Liver (tissue), 8 donors: ENCODE measurements at regions not wholly inside any gene's neighbourhood (a gene's known extent, or its start where the extent isn't known, plus 50 kb on each side); places are given as distances from the start of the nearest gene placed in this dataset.

Source experiments
- DNase-seq: peaks from one replicate; pipeline ENCODE4 v3.0.0-alpha.2; 2017; ENCODE audit warnings: low spot score
- H3K27ac ChIP-seq, 2 donors: one replicate each; pipeline ENCODE4 v1.7.0; 2013; ENCODE audit warnings: inconsistent platforms in 2 of 2, low read length in 2 of 2, control low read depth in 1 of 2, low read depth in 1 of 2, mild to moderate bottlenecking in 1 of 2
- H3K27me3 ChIP-seq, 4 donors: one replicate each; pipeline versions ENCODE4 v1.6.1 to v1.7.0; 2013; ENCODE audit warnings: low read length in 3 of 4, inconsistent platforms in 1 of 4, mild to moderate bottlenecking in 1 of 4, moderate library complexity in 1 of 4; ENCODE audit not compliant: control insufficient read depth in 4 of 4, insufficient read depth in 4 of 4
- H3K36me3 ChIP-seq, 4 donors: one replicate each; pipeline versions ENCODE4 v1.6.1 to v1.7.0; 2013; ENCODE audit warnings: low read length in 3 of 4, mild to moderate bottlenecking in 3 of 4, low read depth in 1 of 4, moderate library complexity in 1 of 4; ENCODE audit not compliant: control insufficient read depth in 4 of 4, insufficient read depth in 3 of 4
- H3K4me1 ChIP-seq, 4 donors: one replicate each; pipeline versions ENCODE4 v1.6.1 to v1.7.0; 2013; ENCODE audit warnings: low read length in 3 of 4, mild to moderate bottlenecking in 3 of 4, moderate library complexity in 1 of 4; ENCODE audit not compliant: control insufficient read depth in 4 of 4, insufficient read depth in 4 of 4
- H3K4me3 ChIP-seq, 3 donors: one replicate each; pipeline versions ENCODE4 v1.6.1 to v1.7.0; 2013; ENCODE audit warnings: low read length in 3 of 3, control low read depth in 1 of 3, low read depth in 1 of 3, mild to moderate bottlenecking in 1 of 3
- H3K9ac ChIP-seq, 2 donors: one replicate each; pipeline ENCODE4 v1.7.0; 2013; ENCODE audit warnings: low read length in 2 of 2, mild to moderate bottlenecking in 2 of 2, moderate library complexity in 2 of 2, control low read depth in 1 of 2, low read depth in 1 of 2
- H3K9me3 ChIP-seq, 4 donors: one replicate each; pipeline versions ENCODE4 v1.6.1 to v1.7.0; 2013; ENCODE audit warnings: low read length in 3 of 4; ENCODE audit not compliant: control insufficient read depth in 4 of 4
- ATF3 ChIP-seq: IDR thresholded peaks from 2 replicates; pipeline ENCODE4 v1.6.1; 2016; ENCODE audit warnings: antibody characterized with exemption
- CTCF ChIP-seq: fragments of 150-350 bp; IDR thresholded peaks from 2 replicates; pipeline ENCODE4 v1.5.1; 2017; ENCODE audit warnings: improper control_type of control experiment, low read depth, low read length; ENCODE audit not compliant: missing input control
- FOXA1 ChIP-seq: IDR thresholded peaks from 2 replicates; pipeline ENCODE4 v1.6.1; 2016; ENCODE audit warnings: antibody characterized with exemption
- GABPA ChIP-seq, 2 donors: IDR thresholded peaks in 1 of 2; conservative IDR thresholded peaks in 1 of 2; 2 replicates each; pipeline ENCODE4 v1.6.1; 2016; ENCODE audit warnings: antibody characterized with exemption in 2 of 2, mild to moderate bottlenecking in 1 of 2, moderate library complexity in 1 of 2
- HNF4A ChIP-seq, 2 donors: conservative IDR thresholded peaks; 2 replicates each; pipeline ENCODE4 v1.6.1; 2016; ENCODE audit warnings: antibody characterized with exemption in 2 of 2, mild to moderate bottlenecking in 2 of 2
- HNF4G ChIP-seq: IDR thresholded peaks from 2 replicates; pipeline ENCODE4 v1.6.1; 2016; ENCODE audit warnings: antibody characterized with exemption
- JUND ChIP-seq, 2 donors: IDR thresholded peaks; 2 replicates each; pipeline ENCODE4 v1.6.1; 2016; ENCODE audit warnings: antibody characterized with exemption in 2 of 2
- MAX ChIP-seq: IDR thresholded peaks from 2 replicates; pipeline ENCODE4 v1.6.1; 2016; ENCODE audit warnings: antibody characterized with exemption
- NR2F2 ChIP-seq: IDR thresholded peaks from 2 replicates; pipeline ENCODE4 v1.6.1; 2016; ENCODE audit warnings: antibody characterized with exemption
- RAD21 ChIP-seq, 2 donors: IDR thresholded peaks; 2 replicates each; pipeline ENCODE4 v1.6.1; 2016; ENCODE audit warnings: antibody characterized with exemption in 2 of 2, mild to moderate bottlenecking in 2 of 2
- REST ChIP-seq: IDR thresholded peaks from 2 replicates; pipeline ENCODE4 v1.6.1; 2016; ENCODE audit warnings: antibody characterized with exemption, mild to moderate bottlenecking
- RXRA ChIP-seq, 2 donors: IDR thresholded peaks; 2 replicates each; pipeline ENCODE4 v1.6.1; 2017 to 2018; ENCODE audit warnings: antibody characterized with exemption in 2 of 2, mild to moderate bottlenecking in 1 of 2
- SP1 ChIP-seq: IDR thresholded peaks from 2 replicates; pipeline ENCODE4 v1.6.1; 2018; ENCODE audit warnings: antibody characterized with exemption, mild to moderate bottlenecking
- TAF1 ChIP-seq: conservative IDR thresholded peaks from 2 replicates; pipeline ENCODE4 v1.6.1; 2016; ENCODE audit warnings: antibody characterized with exemption, mild to moderate bottlenecking
- YY1 ChIP-seq: IDR thresholded peaks from 2 replicates; pipeline ENCODE4 v1.6.1; 2016; ENCODE audit warnings: antibody characterized with exemption, mild to moderate bottlenecking
- ZBTB33 ChIP-seq: IDR thresholded peaks from 2 replicates; pipeline ENCODE4 v1.6.1; 2016; ENCODE audit warnings: antibody characterized with exemption
- WGBS: extraction: QIAGEN DNeasy Blood & Tissue Kit; methylation state at CpG from one replicate; pipeline ENCODE4 v1.1.7; 2013; 5-methylcytosine and 5-hydroxymethylcytosine counted together
- donor health status: healthy.
- donor health status: healthy.
- donor health status: healthy.
- donor health status: healthy.
- donor health status: healthy.

GRCh38 chr14:26694521-26694920, 96.7 kb upstream of the NOVA1 start (continued):
- TF ChIP-seq ZBTB33, result no peak
- no peak for TF ChIP-seq HNF4A (conservative IDR thresholded peaks at IDR 0.05)
- no peak for TF ChIP-seq HNF4G
- no peak for TF ChIP-seq JUND (IDR thresholded peaks at IDR 0.05)
- TF ChIP-seq MAX, result no peak
- TF ChIP-seq FOXA1, result no peak
- TF ChIP-seq RXRA (IDR thresholded peaks at IDR 0.05), result no peak

- no peak overlapping the region for H3K9ac ChIP-seq
- H3K27me3 ChIP-seq, result no peaks in the 10 kb centered on the region
- no peak for TF ChIP-seq REST
- TF ChIP-seq JUND (IDR thresholded peaks at IDR 0.05), result no peak
- no peak for TF ChIP-seq RAD21 (IDR thresholded peaks at IDR 0.05)
- no peak for TF ChIP-seq FOXA1
- no peak for TF ChIP-seq YY1
- no peak for TF ChIP-seq TAF1
- 55% methylated on average over 4 of the region's 4 CpGs for WGBS
- no peak overlapping the region for H3K4me3 ChIP-seq
- DNase-seq, result no peak
- H3K4me1 ChIP-seq, result no peaks in the 10 kb centered on the region
- no peaks in the 10 kb centered on the region for H3K9me3 ChIP-seq
- no peaks in the 10 kb centered on the region for H3K36me3 ChIP-seq
- H3K27ac ChIP-seq, result no peak overlapping the region
Measured at GRCh38 chr14:26702721-26703230, 104.9 kb upstream of the NOVA1 start.

GRCh38 chr14:26703686-26704366, 106.0 kb upstream of the NOVA1 start:
- no peaks in the 10 kb centered on the region for H3K4me1 ChIP-seq
- WGBS, result 66% methylated on average over 2 of the region's 2 CpGs
- TF ChIP-seq GABPA (IDR thresholded peaks at IDR 0.05 in 1 of 2, conservative IDR thresholded peaks at IDR 0.05 in 1 of 2) (no peak), YY1 (no peak), MAX (no peak), NR2F2 (no peak), HNF4G (no peak), CTCF (no peak), SP1 (no peak), TAF1 (no peak), FOXA1 (no peak), ATF3 (no peak), REST (no peak)

More at GRCh38 chr14:26703686-26704366, 106.0 kb upstream of the NOVA1 start:
- Histone ChIP-seq H3K27me3 (no peaks in the 10 kb centered on the region), H3K36me3 (no peaks in the 10 kb centered on the region), H3K4me3 (no peak overlapping the region), H3K9me3 (no peaks in the 10 kb centered on the region), H3K27ac (no peak overlapping the region), H3K9ac (no peak overlapping the region)
- DNase-seq, result no peak
